ENCODE measurements at regions not wholly inside any gene's neighbourhood (a gene's known extent, or its start where the extent isn't known, plus 50 kb on each side); places are given as distances from the start of the nearest gene placed in this dataset.

GRCh38 chr3:99321261-99321660 lies 317.1 kb upstream of the COL8A1 start:
- TF ChIP-seq ZNF274 (CRISPR knock-in tag; IDR thresholded peaks at IDR 0.05) = no peak
- no peak for TF ChIP-seq FOSL2 (CRISPR knock-in tag; IDR thresholded peaks at IDR 0.05)
- no peak for TF ChIP-seq SOX6 (IDR thresholded peaks at IDR 0.05)
- no peak for TF ChIP-seq SOX6 (CRISPR knock-in tag; IDR thresholded peaks at IDR 0.05)
- TF ChIP-seq HCFC1 (IDR thresholded peaks at IDR 0.05; ENCODE audit: low read depth, low read length) = no peak
- no peak for TF ChIP-seq ZNF232 (CRISPR knock-in tag; IDR thresholded peaks at IDR 0.05; ENCODE audit: borderline replicate concordance)
- no peak for TF ChIP-seq STAT6 (CRISPR knock-in tag; IDR thresholded peaks at IDR 0.05; ENCODE audit: borderline replicate concordance)
- TF ChIP-seq CTCF (CRISPR knock-in tag; IDR thresholded peaks at IDR 0.05) = no peak
- TF ChIP-seq KDM2A (CRISPR knock-in tag; IDR thresholded peaks at IDR 0.05; ENCODE audit: borderline replicate concordance, low read depth) = no peak
- TF ChIP-seq ATF1 (CRISPR knock-in tag; IDR thresholded peaks at IDR 0.05) = no peak
- TF ChIP-seq ZNF263 (CRISPR knock-in tag; IDR thresholded peaks at IDR 0.05) = no peak
- no peak for TF ChIP-seq ZMYM2 (CRISPR knock-in tag; IDR thresholded peaks at IDR 0.05)

All from HepG2 (cell line).